OCI-LY7 (cell line): ENCODE measurements at regions not wholly inside any gene's neighbourhood (a gene's known extent, or its start where the extent isn't known, plus 50 kb on each side); places are given as distances from the start of the nearest gene placed in this dataset.

Source experiments
- EZH2phosphoT487 ChIP-seq: fragments of 200-600 bp; sonication (generic); IDR thresholded peaks from 2 replicates; pipeline ENCODE4 v1.6.1; 2018; ENCODE audit warnings: low read depth, borderline replicate concordance, mild to moderate bottlenecking, mixed run types, antibody characterized with exemption, low read length, moderate library complexity, mixed read lengths
- TF ChIP-seq, protein P1 (sequence below): fragments of 200-600 bp; sonication (generic); conservative IDR thresholded peaks from 2 replicates; pipeline ENCODE4 v1.5.1; 2014; ENCODE audit warnings: mild to moderate bottlenecking, antibody characterized with exemption, low read length, moderate library complexity, mixed read lengths

DNA sequence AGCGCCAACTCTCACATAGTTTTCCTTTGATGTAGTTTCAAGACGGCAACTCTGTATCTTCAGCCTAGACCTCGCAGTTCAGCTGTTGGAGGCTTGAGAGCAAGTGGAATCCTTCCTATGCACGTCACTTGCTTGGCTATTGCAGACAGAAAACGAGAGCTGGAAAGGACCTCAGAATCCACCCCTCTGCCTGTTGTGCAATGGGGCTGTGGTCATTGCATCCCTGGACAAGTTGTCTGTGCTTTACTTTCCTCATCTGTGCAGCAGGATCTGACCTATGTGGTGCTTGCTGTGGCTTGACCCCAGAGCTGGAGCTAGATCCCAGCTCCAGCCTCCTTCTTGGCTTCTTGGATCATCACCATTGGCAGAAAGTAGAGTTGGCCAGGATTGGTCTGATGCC lies 50.0 kb upstream of the IGSF21 start:
- no peak for TF ChIP-seq EZH2phosphoT487
- TF ChIP-seq, protein P1, sequence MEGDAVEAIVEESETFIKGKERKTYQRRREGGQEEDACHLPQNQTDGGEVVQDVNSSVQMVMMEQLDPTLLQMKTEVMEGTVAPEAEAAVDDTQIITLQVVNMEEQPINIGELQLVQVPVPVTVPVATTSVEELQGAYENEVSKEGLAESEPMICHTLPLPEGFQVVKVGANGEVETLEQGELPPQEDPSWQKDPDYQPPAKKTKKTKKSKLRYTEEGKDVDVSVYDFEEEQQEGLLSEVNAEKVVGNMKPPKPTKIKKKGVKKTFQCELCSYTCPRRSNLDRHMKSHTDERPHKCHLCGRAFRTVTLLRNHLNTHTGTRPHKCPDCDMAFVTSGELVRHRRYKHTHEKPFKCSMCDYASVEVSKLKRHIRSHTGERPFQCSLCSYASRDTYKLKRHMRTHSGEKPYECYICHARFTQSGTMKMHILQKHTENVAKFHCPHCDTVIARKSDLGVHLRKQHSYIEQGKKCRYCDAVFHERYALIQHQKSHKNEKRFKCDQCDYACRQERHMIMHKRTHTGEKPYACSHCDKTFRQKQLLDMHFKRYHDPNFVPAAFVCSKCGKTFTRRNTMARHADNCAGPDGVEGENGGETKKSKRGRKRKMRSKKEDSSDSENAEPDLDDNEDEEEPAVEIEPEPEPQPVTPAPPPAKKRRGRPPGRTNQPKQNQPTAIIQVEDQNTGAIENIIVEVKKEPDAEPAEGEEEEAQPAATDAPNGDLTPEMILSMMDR, result no peak
